Activated CD4-positive, alpha-beta T cell treated with anti-CD3 and anti-CD28 coated beads for 24 hours (primary cell): ENCODE measurements at regions not wholly inside any gene's neighbourhood (a gene's known extent, or its start where the extent isn't known, plus 50 kb on each side); places are given as distances from the start of the nearest gene placed in this dataset.
"Not testable (repeated sequence)": the region's sequence is repeated elsewhere in the genome, so short reads cannot be mapped to it uniquely, and the experiment has no call there.

Experiments used
- DNase-seq, 2 donors: peaks; one replicate each; pipeline ENCODE4 v3.0.0-alpha.2; 2020; ENCODE audit warnings: low read depth in 2 of 2

GRCh38 chr11:37449146-37449545 is 851.1 kb upstream of the RAG2 start:
- DNase-seq: no peak

GRCh38 chr11:37442576-37442975 is 844.5 kb upstream of the RAG2 start:
- no peak for DNase-seq

- not testable (repeated sequence) for DNase-seq
Measured at GRCh38 chr11:37431633-37432230, 833.7 kb upstream of the RAG2 start.

DNA sequence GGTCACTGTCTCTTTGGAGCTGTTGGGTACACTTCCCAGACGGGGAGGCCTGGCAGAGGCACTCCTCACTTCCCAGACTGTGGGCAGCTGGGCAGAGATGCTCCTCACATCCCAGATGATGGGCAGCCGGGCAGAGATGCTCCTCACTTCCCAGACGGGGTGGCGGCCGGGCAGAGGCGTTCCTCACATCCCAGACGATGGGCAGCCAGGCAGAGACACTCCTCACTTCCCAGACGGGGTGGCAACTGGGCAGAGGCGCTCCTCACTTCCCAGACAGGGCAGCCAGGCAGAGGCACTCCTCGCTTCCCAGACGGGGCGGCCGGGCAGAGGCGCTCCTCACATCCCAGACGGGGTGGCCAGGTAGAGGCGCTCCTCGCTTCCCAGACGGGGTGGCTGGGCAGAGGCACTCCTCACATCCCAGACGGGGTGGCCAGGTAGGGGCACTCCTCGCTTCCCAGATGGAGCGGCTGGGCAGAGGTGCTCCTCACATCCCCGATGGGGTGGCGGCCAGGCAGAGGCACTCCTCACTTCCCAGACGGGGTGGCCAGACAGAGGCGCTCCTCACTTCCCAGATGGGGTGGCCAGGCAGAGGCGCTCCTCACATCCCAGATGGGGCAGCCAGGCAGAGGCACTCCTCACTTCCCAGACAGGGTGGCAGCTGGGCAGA is 833.1 kb upstream of the RAG2 start:
- DNase-seq: not testable (repeated sequence)

- no peak for DNase-seq
Measured at GRCh38 chr11:37422511-37422910, 824.5 kb upstream of the RAG2 start.

DNA sequence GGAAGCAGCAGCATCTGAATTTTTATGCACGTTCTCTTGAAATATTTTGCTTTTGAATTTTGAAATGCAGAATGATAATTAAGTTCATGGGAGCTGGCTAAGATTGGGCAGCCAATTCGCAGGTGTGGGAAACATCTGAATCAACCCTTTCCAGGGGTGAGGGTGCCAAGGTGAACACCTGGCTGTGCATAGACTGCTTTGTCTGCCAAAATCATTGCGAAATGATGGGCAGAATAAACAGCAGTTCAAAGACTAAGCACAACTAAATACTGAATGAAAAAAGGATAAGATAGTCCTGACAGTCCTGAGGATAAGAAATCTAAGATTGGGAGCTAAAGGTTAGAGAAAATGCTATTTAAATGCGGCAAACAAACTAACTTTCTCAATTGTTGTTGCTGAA is 813.3 kb upstream of the RAG2 start:
- DNase-seq: no peak

GRCh38 chr11:37409124-37409523 is 811.1 kb upstream of the RAG2 start:
- no peak for DNase-seq

GRCh38 chr11:37407461-37407860 is 809.4 kb upstream of the RAG2 start:
- DNase-seq: no peak

DNA sequence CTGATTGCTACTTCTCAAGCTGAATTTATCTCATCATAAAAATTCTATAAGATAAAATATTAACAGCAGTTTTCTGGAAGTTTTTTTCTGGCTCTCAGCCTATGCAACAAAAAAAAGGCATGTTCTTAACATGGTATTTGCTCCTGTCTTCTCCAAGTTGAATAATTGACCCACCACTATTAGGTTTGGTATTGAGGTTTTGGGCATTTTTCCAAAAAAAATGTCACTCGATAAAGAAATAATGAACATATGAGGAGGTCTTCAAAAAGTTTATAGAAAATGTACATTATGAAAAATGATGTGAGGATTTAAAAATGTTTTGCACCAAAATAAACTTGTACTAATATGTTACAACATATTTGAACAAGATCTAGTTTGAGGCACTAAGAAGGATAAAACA is 808.6 kb upstream of the RAG2 start:
- DNase-seq: no peak

GRCh38 chr11:37404231-37404630 is 806.2 kb upstream of the RAG2 start:
- no peak for DNase-seq

DNA sequence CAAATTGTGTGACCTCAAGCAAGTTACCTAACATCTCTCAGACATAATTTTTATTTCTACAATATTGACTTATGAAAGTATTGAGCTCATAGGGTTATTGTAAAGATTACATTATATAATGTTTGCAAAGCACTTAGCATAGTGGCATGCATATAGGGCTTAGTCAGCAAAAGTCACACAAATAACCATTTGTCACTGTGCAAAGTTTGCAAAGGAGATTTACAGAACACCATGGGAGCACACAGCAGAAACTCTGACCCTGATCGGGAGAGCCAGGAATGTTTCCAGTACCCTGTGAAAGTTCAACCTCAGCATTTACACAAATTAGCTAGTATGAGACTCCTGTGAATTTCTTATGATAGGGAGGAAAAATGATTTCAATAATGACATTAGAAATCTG is 804.6 kb upstream of the RAG2 start:
- DNase-seq: no peak

DNA sequence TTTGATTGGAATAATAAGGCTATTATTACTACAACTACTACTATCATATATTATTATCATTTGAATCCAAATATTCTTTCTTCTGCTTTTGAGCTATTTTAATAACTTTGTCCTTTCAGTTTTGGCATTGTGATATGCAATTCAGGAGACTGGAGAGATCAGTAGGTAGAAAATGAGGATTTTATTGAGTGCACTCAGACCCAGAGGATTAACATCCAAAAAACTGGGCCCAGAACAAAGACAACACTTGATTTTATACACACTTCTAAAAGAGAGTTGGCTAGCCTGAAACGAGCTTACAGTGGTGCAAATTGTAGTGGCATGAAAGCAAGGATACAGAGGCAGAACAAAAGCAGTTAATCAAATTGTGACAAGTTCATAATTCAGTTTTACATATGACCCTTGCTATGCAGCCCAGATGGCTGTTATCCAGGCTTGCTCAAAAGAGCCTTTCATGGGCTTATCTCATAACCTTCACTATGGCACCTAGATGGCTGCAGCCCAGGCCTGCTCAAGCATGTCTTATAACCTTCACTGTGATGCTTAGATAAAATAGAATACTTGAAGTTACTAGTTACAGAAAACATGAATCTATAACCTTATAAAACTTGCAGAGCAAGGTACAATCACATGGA is 796.3 kb upstream of the RAG2 start:
- DNase-seq: no peak

- DNase-seq: no peak
Measured at GRCh38 chr11:37391615-37392014, 793.6 kb upstream of the RAG2 start.

- DNase-seq: no peak
Measured at GRCh38 chr11:37390576-37391083, 792.6 kb upstream of the RAG2 start.

GRCh38 chr11:37378958-37379357 is 780.9 kb upstream of the RAG2 start:
- DNase-seq: no peak

GRCh38 chr11:37372667-37373066 is 774.6 kb upstream of the RAG2 start:
- no peak for DNase-seq

DNA sequence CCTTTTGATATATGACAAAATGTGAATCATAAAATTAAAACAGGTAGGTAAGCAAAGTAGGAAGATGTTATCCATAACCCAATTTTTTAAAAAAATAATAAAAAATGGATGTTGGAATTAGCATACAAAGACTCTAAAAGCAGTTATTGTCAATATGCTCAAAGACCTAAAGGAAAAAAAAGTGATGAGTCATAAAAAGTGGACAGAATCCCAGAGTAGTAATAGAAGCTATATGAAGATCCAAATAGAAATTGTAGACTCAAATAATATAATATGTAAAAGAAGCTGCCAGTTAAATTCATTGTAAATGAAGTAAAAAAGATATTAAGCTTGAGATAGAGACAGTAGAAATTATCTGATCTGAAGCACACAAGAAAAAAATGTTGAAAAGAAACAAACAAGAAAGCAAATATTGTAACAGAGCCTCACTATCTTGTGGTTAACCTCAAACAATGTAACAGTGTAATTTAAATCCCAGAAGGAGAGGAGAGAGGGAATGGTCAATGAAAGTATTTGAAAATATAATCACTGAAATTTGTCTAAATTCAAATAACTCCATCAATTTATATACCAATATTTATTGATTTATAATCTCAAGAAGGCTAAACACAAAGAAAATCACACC is 773.4 kb upstream of the RAG2 start:
- no peak for DNase-seq

GRCh38 chr11:37370817-37371216 is 772.8 kb upstream of the RAG2 start:
- no peak for DNase-seq

GRCh38 chr11:37364246-37364839 is 766.3 kb upstream of the RAG2 start:
- DNase-seq: no peak

DNA sequence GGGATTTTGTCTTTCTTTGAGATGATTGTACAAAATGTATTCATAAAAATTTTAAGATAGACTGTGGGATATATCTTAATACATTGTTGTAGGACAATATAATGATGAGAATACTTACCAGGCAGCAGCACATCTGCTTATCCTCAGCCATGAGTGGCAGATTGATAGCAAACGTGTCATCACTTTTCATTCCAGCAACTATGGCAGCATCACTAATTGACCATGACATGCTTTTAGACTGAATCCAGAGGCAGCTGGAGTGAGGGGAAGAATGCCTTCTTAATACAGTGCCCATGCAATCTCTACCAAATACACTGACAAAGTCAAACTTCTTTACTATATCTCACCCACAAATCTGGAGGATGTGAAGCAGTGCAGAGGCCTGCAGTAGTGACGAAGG is 755.2 kb upstream of the RAG2 start:
- DNase-seq: no peak

- no peak for DNase-seq
Measured at GRCh38 chr11:37352485-37352884, 754.4 kb upstream of the RAG2 start.

GRCh38 chr11:37343290-37343689 is 745.3 kb upstream of the RAG2 start:
- no peak for DNase-seq
